H1 (cell line): ENCODE measurements at regions not wholly inside any gene's neighbourhood (a gene's known extent, or its start where the extent isn't known, plus 50 kb on each side); places are given as distances from the start of the nearest gene placed in this dataset.

Source experiments
- CTCF ChIA-PET: fragments of 300-600 bp; sonication (Branson Sonifier 250); formaldehyde crosslinking; loops from one replicate; lab custom pipeline; 2021; ENCODE audit not compliant: partially characterized antibody; lab: Charles Lee
- POLR2A ChIA-PET: fragments of 300-600 bp; sonication (Branson Sonifier 250); formaldehyde crosslinking; loops from one replicate; lab custom pipeline; 2021; ENCODE audit warnings: inconsistent platforms; ENCODE audit not compliant: partially characterized antibody; lab: Charles Lee
- DNase-seq, 2 experiments: peaks; one replicate each; pipeline versions ENCODE4 v3.0.0 to v3.0.0-alpha.2; 2010 to 2022; ENCODE audit warnings: low spot score in 2 of 2, low read depth in 1 of 2, mixed read lengths in 1 of 2
- FAIRE-seq: peaks from 2 replicates; lab custom pipeline; 2011; peaks lifted over from hg19 to GRCh38; lab: Jason Lieb, UNC
- H2AFZ ChIP-seq: 2 replicates; pipeline ENCODE4 v1.8.1; 2012; ENCODE audit warnings: low read length, inconsistent platforms
- H2AK5ac ChIP-seq: 2 replicates; pipeline ENCODE4 v1.6.1; 2013; ENCODE audit warnings: low read depth, low read length
- H2BK120ac ChIP-seq: replicated peaks from 2 replicates; pipeline ENCODE3; 2013; ENCODE audit warnings: low read depth, low read length, inconsistent platforms
- H2BK12ac ChIP-seq: 2 replicates; pipeline ENCODE4 v1.6.1; 2013; ENCODE audit warnings: low read depth, low read length
- H2BK15ac ChIP-seq: 2 replicates; pipeline ENCODE4 v1.6.1; 2013; ENCODE audit warnings: low read length
- H2BK20ac ChIP-seq: 2 replicates; pipeline ENCODE4 v1.6.1; 2013; ENCODE audit warnings: low read length
- H2BK5ac ChIP-seq: 2 replicates; pipeline ENCODE4 v1.6.1; 2013; ENCODE audit warnings: low read depth, low read length
- H3K14ac ChIP-seq: 2 replicates; pipeline ENCODE4 v1.6.1; 2013; ENCODE audit warnings: inconsistent platforms; ENCODE audit not compliant: insufficient read length
- H3K18ac ChIP-seq: 2 replicates; pipeline ENCODE4 v1.6.1; 2013; ENCODE audit warnings: low read length; ENCODE audit errors: extremely low read depth
- H3K23ac ChIP-seq: 2 replicates; pipeline ENCODE4 v1.6.1; 2013; ENCODE audit warnings: inconsistent platforms; ENCODE audit not compliant: insufficient read length
- H3K23me2 ChIP-seq: 2 replicates; pipeline ENCODE4 v1.6.1; 2013; ENCODE audit warnings: low read depth, low read length
- H3K27ac ChIP-seq: 2 replicates; pipeline ENCODE4 v1.6.1; 2011; ENCODE audit warnings: low read depth, low read length, inconsistent platforms
- H3K27me3 ChIP-seq, 4 experiments: replicated peaks in 1 of 4; 1 replicate in 1 of 4; 2 replicates in 3 of 4; pipeline versions ENCODE4 v1.6.1 to v1.8.1; 2011 to 2013; ENCODE audit warnings: low read length in 3 of 4, mild to moderate bottlenecking in 3 of 4, inconsistent platforms in 2 of 4, mixed read lengths in 2 of 4, moderate library complexity in 1 of 4; ENCODE audit not compliant: control insufficient read depth in 3 of 4, insufficient read depth in 3 of 4; ENCODE audit errors: extremely low read depth in 1 of 4
- H3K36me3 ChIP-seq, 4 experiments: 2 replicates each; pipeline versions ENCODE4 v1.6.1 to v1.8.1; 2011 to 2013; ENCODE audit warnings: mild to moderate bottlenecking in 4 of 4, low read length in 3 of 4, moderate library complexity in 2 of 4, control low read depth in 1 of 4, inconsistent platforms in 1 of 4; ENCODE audit not compliant: insufficient read depth in 4 of 4, control insufficient read depth in 2 of 4
- H3K4ac ChIP-seq: replicated peaks from 2 replicates; pipeline ENCODE3; 2013; ENCODE audit warnings: low read length, low read depth, mixed read lengths, inconsistent platforms; ENCODE audit not compliant: insufficient read length
- H3K4me1 ChIP-seq, 4 experiments: replicated peaks in 1 of 4; 1 replicate in 1 of 4; 2 replicates in 3 of 4; pipeline versions ENCODE4 v1.6.1 to v1.8.1; 2011 to 2013; ENCODE audit warnings: low read length in 3 of 4, inconsistent platforms in 2 of 4, mixed read lengths in 1 of 4; ENCODE audit not compliant: insufficient read depth in 4 of 4, control insufficient read depth in 3 of 4
- H3K4me2 ChIP-seq, 2 experiments: 2 replicates each; pipeline versions ENCODE4 v1.6.1 to v1.8.1; 2011 to 2013; ENCODE audit warnings: low read depth in 2 of 2, low read length in 2 of 2, control low read depth in 1 of 2, inconsistent platforms in 1 of 2, mild to moderate bottlenecking in 1 of 2; ENCODE audit not compliant: insufficient read depth in 1 of 2
- H3K4me3 ChIP-seq, 4 experiments: fragments of 200-600, 300-600 bp in 1 of 4; sonication (generic), shearing (Covaris generic), sonication (Bioruptor Twin) in 1 of 4; 2 replicates each; pipeline versions ENCODE4 v1.5.1 to v1.8.1; 2011 to 2016; ENCODE audit warnings: low read length in 4 of 4, low read depth in 3 of 4, control low read depth in 2 of 4, inconsistent platforms in 2 of 4, mild to moderate bottlenecking in 2 of 4, mixed read lengths in 1 of 4, moderate library complexity in 1 of 4; ENCODE audit not compliant: insufficient read depth in 2 of 4; ENCODE audit errors: extremely low read depth in 1 of 4
- H3K56ac ChIP-seq: replicated peaks from 2 replicates; pipeline ENCODE3; 2013; ENCODE audit warnings: low read depth, mild to moderate bottlenecking, mixed read lengths, low read length, inconsistent platforms; ENCODE audit not compliant: insufficient read length
- H3K79me1 ChIP-seq: 2 replicates; pipeline ENCODE4 v1.6.1; 2013; ENCODE audit warnings: low read depth, low read length, control low read depth
- H3K79me2 ChIP-seq, 2 experiments: 2 replicates each; pipeline versions ENCODE4 v1.6.1 to v1.8.1; 2012 to 2013; ENCODE audit warnings: low read length in 2 of 2, mild to moderate bottlenecking in 2 of 2, inconsistent platforms in 1 of 2; ENCODE audit not compliant: insufficient read depth in 2 of 2, control insufficient read depth in 1 of 2
- H3K9ac ChIP-seq, 4 experiments: replicated peaks in 1 of 4; 1 replicate in 1 of 4; 2 replicates in 3 of 4; pipeline versions ENCODE4 v1.6.1 to v1.8.1; 2011 to 2013; ENCODE audit warnings: low read depth in 3 of 4, low read length in 3 of 4, control low read depth in 2 of 4, mild to moderate bottlenecking in 2 of 4, moderate library complexity in 2 of 4, inconsistent platforms in 1 of 4; ENCODE audit errors: extremely low read depth in 1 of 4
- H3K9me3 ChIP-seq, 2 experiments: 2 replicates each; pipeline versions ENCODE4 v1.6.1 to v1.8.1; 2012 to 2013; ENCODE audit warnings: mild to moderate bottlenecking in 2 of 2, moderate library complexity in 2 of 2, control low read depth in 1 of 2, inconsistent platforms in 1 of 2, low read depth in 1 of 2, low read length in 1 of 2, mixed read lengths in 1 of 2; ENCODE audit not compliant: insufficient read depth in 2 of 2
- H4K20me1 ChIP-seq, 2 experiments: replicated peaks in 1 of 2; 2 replicates each; pipeline versions ENCODE3 to v1.8.1; 2011 to 2013; ENCODE audit warnings: inconsistent platforms in 2 of 2, low read length in 2 of 2, mild to moderate bottlenecking in 1 of 2; ENCODE audit not compliant: insufficient read depth in 2 of 2, control insufficient read depth in 1 of 2
- H4K5ac ChIP-seq: 2 replicates; pipeline ENCODE4 v1.6.1; 2013; ENCODE audit warnings: low read length, low read depth, mixed read lengths, inconsistent platforms; ENCODE audit not compliant: insufficient read length
- H4K8ac ChIP-seq: 2 replicates; pipeline ENCODE4 v1.8.0; 2013; ENCODE audit warnings: mild to moderate bottlenecking, moderate library complexity, low read length, inconsistent platforms; ENCODE audit not compliant: insufficient read depth; ENCODE audit errors: extremely low read depth
- H4K91ac ChIP-seq: replicated peaks from 2 replicates; pipeline ENCODE3; 2013; ENCODE audit warnings: low read length, mixed read lengths, inconsistent platforms; ENCODE audit not compliant: insufficient read length
- BCL11A ChIP-seq, 2 experiments: IDR thresholded peaks; one replicate each; pipeline ENCODE4 v1.6.1; 2011; ENCODE audit warnings: low read depth in 2 of 2, low read length in 2 of 2, mild to moderate bottlenecking in 2 of 2
- CHD1 ChIP-seq: IDR thresholded peaks from 2 replicates; pipeline ENCODE4 v1.6.1; 2012; ENCODE audit warnings: low read depth, low read length, improper control_type of control experiment
- FOSL1 ChIP-seq: IDR thresholded peaks from 2 replicates; pipeline ENCODE4 v1.6.1; 2011; ENCODE audit warnings: mild to moderate bottlenecking, low read depth, low read length, moderate library complexity; ENCODE audit not compliant: insufficient read depth
- HDAC2 ChIP-seq, 2 experiments: fragments of 300-600 bp in 1 of 2; sonication (generic) in 1 of 2; IDR thresholded peaks; 2 replicates each; pipeline ENCODE4 v1.6.1; 2011 to 2012; ENCODE audit warnings: low read depth in 2 of 2, low read length in 2 of 2, mild to moderate bottlenecking in 2 of 2, moderate library complexity in 2 of 2, borderline replicate concordance in 1 of 2, inconsistent platforms in 1 of 2
- WGBS, 2 experiments: shearing (Covaris generic) in 1 of 2; methylation state at CpG; one replicate each; pipeline versions ENCODE4 v1.1.6 to v1.1.7; 2013 to 2015; ENCODE audit warnings: low lambda C conversion rate in 2 of 2, mixed read lengths in 2 of 2, inconsistent platforms in 1 of 2, low coverage in 1 of 2, missing lambda C conversion rate in 1 of 2; ENCODE audit not compliant: insufficient replicate concordance in 2 of 2, insufficient coverage in 1 of 2, insufficient read length in 1 of 2; ENCODE audit errors: extremely low coverage in 1 of 2, missing lambda C conversion rate in 1 of 2; 5-methylcytosine and 5-hydroxymethylcytosine counted together
- TF ChIP-seq, protein P1 (sequence below): IDR thresholded peaks from 2 replicates; pipeline ENCODE4 v1.6.1; 2011; ENCODE audit warnings: low read depth, mild to moderate bottlenecking, low read length; ENCODE audit not compliant: insufficient read depth

GRCh38 chr1:238999944-239000343 is 386.4 kb upstream of the CHRM3 start:
- POLR2A ChIA-PET = no interaction called here
- H2BK12ac ChIP-seq = no peak overlapping the region
- no peak for FAIRE-seq
- no peak overlapping the region for H2AFZ ChIP-seq
- no peak overlapping the region for H2AK5ac ChIP-seq
- H4K8ac ChIP-seq = no peak overlapping the region
- H3K56ac ChIP-seq = no peak overlapping the region
- no peak overlapping the region for H2BK20ac ChIP-seq
- no peak overlapping the region for H2BK5ac ChIP-seq
- H3K4ac ChIP-seq = no peak overlapping the region
- 93% methylated on average over 4 of the region's 4 CpGs; no CpG with 5 or more reads in 1 of the 2 experiments for WGBS, 2 experiments
- no peak overlapping the region for H4K91ac ChIP-seq
- no peak overlapping the region for H3K18ac ChIP-seq
- no peak overlapping the region for H4K5ac ChIP-seq
- DNase-seq = no peak
- H2BK15ac ChIP-seq = no peak overlapping the region
- H3K9me3 ChIP-seq = no peaks in the 10 kb centered on the region
- H3K4me3 ChIP-seq = no peak overlapping the region
- H3K4me2 ChIP-seq = no peak overlapping the region
- no peaks in the 10 kb centered on the region for H3K23me2 ChIP-seq
- H3K14ac ChIP-seq = no peak overlapping the region
- H3K36me3 ChIP-seq = no peaks in the 10 kb centered on the region
- H3K4me1 ChIP-seq = no peaks in the 10 kb centered on the region
- no peaks in the 10 kb centered on the region for H3K79me2 ChIP-seq
- CTCF ChIA-PET = no interaction called here
- H4K20me1 ChIP-seq = no peaks in the 10 kb centered on the region
- H3K27me3 ChIP-seq = no peaks in the 10 kb centered on the region
- no peak overlapping the region for H3K23ac ChIP-seq
- no peaks in the 10 kb centered on the region for H3K79me1 ChIP-seq
- H3K9ac ChIP-seq = no peak overlapping the region
- no peak overlapping the region for H2BK120ac ChIP-seq
- no peak overlapping the region for H3K27ac ChIP-seq
- no peak for TF ChIP-seq HDAC2 (IDR thresholded peaks at IDR 0.05; ENCODE audit: borderline replicate concordance in 1 of 2, low read depth in 2 of 2, low read length in 2 of 2)
- no peak for TF ChIP-seq FOSL1
- TF ChIP-seq, protein P1, sequence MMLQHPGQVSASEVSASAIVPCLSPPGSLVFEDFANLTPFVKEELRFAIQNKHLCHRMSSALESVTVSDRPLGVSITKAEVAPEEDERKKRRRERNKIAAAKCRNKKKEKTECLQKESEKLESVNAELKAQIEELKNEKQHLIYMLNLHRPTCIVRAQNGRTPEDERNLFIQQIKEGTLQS = no peak
- no peak for TF ChIP-seq CHD1
- no peak for TF ChIP-seq BCL11A (IDR thresholded peaks at IDR 0.05; ENCODE audit: low read depth in 2 of 2, low read length in 2 of 2)
